ENCODE measurements at regions not wholly inside any gene's neighbourhood (a gene's known extent, or its start where the extent isn't known, plus 50 kb on each side); places are given as distances from the start of the nearest gene placed in this dataset.
"Not testable (repeated sequence)": the region's sequence is repeated elsewhere in the genome, so short reads cannot be mapped to it uniquely, and the experiment has no call there.

DNA sequence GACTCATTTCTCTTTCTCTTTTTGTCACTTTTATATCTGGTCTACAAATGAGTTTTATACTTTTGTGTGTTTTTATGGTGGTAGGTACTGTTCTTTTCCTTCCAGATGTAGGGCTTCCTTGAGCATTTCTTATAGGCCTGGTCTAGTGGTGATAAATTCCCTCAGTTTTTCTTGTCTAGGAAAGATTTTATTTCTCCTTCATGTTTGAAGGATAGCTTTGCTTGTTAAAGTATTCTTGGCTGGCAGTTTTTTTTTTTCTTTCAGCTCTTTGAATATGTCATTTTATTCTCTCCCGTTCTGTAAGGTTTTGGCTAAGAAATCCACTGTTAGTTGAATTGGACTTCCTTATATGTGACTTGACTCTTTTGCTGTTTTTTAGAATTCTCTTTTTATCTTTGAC lies 292.7 kb downstream of the RPS24 start:
- DNase-seq, result no peak

DNA sequence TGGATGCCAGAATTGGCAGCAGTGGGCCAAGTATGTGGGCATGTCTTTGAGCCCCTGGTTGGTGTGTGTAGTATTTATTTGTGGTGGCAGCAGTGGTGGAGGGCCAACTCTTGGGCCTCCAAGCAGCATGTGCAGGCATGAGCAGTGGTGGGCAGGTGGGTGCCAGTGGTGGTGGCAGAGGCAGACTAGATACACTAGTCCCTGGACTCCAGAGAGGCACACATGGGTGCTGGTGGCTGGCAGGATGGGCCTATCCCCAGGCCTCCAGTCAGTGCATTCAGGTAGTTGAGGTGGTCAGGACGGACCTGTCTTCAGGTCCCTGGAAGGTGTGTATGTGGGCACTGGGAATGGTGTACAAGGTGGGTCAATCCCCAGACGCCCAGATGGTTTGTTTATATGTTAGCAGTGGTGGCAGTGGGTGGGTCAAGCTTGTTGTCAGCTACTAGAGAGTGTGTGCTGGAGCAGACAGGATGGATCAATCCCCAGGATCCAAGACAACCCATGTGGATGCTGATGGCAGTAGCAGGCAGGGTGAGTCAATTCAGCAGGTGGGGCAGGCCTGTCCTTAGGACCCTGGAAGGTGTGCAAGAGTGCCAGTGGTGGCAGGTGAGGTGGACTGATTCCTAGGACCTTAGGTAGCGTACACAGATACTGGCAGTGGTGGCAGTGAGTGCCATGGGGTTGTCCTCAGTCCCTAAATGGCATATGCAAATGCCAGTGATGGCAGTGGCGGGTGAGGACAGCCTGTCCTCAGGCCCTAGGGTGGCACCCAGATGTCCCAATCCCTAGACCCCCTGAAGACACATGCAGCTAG lies 294.3 kb downstream of the RPS24 start:
- DNase-seq, result no peak

DNA sequence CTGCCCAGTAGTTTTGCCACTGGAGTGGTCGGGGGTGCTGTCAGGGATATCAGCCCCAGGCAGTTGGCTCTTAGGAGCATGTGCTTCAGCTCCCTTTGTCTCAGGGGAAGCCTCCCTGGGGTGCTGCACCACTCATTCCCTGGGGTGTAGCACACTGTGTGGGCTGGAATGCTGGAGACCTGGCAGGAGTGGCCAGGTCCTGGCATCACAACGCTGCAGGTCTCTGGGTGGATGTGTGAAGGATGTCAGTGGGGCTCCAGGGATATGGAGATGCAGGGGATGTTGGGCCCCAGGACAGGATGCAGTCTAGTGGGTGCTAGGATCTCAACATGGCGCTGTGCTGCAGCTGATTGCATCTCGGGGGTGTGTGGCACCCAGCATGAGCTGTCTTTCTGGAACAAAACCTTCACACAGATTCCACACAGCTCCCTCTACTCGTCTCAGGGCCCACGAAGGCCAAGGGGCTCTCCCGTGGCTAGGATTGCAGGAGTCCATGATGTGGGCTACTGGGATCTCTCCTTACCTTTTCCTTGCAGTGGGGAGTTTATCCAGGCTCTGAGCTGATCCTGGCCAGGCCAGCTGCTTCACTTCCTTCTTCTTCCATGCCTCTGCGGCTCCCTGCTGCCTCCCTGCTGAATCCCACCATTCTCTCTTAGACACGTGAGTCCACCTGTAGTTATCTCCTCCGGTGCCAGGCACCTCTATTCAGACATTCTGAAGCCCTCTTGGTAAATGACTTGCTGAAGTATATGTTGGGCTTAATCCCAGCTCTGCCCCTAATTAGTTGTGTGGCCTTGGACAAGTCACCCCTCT lies 295.1 kb downstream of the RPS24 start:
- no peak for DNase-seq

DNA sequence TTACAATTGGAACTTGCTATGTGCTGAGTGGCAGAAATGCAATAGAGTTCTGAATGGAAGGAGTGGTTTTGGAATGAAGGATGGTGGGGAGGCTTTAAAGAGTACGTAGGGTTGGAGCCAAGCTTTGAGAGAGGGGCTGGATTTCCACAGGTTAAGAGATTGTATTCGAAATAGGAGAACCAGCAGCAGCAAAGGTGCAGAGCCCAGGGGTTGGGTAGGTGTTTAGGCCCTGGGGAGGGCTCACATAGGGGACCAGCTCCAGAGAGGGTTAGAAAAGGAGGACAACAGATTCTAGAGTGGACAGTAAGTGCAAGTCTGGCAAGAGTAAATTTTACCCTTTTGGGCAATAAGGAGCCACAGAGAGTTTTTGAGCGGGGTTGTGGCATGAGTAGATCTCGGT lies 297.2 kb downstream of the RPS24 start:
- DNase-seq, result no peak

DNA sequence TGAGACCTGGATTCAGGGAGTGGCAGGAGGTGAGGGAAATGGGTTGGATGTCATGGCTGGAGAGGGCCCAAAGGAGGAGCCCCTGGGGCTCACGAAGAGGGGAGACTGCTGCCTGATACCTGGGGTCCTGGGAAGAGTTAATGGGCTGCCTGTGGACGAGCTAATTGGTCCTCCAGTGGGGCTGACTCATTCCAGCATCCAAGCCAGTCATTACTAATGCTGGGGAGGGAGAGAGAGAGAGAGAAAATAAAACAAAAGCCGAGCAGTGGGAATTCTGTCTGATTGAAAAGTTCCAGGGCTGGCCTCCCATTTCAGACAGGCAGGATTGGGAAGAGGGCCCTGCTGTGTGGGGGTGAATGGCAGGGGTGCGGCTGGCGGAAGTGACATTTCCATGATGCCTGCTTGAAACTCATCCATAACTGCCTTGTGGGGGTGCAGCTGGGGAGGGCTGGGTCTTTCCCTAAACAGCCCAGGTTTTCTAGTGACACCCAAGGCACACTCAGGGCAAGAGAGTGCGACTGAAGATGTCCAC lies 297.8 kb downstream of the RPS24 start:
- no peak for DNase-seq

DNA sequence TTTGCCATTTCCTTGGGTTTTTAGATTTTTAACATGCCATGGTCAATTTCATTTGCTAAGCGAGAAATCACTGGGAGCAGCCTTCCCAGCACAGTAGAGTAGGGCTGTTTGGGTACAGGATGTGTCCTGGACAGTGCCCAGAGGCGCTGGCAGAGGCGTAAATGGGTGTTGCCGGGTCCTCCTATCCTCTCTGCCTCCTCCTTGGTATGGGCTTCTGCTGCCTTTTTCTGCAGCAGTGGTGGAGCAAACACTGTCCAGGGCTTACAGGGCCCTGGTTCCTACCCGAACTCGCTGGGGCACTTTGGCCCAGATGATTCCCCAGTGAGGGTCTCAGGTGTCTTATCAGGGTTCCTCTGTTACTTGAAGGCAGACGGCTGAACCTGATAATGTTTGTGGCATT lies 298.3 kb downstream of the RPS24 start:
- no peak for DNase-seq

DNA sequence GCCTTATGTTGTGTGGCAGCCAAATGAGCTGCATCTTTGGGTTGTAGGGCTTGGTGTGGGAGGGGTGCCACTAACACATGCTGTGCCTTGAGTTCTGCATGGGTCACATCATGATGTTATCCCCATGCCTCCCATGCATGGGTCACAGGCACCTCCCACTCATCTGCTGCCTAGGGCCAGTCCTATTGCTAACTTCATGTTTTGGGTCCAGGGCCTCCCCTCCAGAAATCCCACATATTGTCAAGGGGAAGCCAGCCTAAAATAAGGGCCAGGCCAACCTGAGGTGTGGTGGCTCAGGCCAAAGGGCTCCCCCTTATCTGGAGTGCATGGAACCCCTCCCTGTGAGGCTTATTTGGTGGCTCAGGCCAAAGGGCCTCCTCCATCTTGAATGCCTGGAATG lies 299.0 kb downstream of the RPS24 start:
- no peak for DNase-seq

DNA sequence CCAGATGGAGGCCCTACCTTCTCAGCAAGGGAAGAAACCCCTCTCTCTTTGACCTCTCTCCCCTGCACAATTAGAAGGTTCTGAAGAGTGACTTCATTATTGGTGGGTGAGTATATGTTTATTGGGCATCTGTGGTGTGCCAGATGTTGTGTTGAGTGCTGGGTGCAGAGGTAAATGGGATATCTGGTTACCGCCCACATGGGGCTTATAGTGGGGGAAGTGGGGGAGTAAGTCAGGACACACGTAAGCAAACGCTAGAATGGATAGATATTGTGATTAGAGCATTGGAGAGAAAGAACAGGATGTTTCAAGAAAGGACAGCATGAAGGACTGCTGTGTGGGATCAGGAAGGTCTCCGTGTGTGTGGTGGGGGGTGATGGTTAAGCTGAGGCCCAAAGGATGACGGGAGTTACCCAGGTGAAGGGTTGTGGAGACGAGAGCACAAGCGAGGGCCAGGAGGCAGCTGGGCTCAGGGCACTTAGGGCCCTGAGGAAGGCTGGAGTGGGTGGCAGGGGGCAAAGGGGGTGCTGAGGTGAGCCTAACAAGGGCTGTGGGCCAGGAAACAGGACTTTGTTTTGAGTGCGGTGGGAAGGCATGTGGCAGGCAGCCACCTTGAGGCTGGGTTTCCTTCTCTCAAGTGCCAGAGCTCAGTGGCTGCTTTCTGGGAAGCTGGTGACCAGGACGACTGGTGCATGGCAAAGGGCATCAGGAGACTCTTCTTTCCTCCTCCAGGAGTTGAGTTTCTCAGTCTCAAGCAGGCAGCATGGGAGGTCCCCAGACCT lies 299.9 kb downstream of the RPS24 start:
- no peak for DNase-seq

DNA sequence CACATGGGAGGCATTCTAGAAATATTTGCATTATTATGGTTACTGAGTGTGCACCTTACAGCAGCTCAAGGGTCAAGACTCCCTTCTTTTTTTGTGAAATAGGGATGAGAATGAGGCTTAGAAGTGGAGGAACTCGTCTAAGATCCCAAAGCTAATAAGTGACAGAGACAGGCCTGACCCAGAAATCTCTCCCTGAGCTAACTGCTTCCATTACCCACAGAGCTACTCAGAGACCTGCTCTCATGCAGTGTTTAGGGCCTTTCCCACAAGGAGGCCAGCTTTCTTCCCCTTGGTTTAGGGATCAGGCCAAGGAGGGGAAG lies 301.7 kb downstream of the RPS24 start:
- DNase-seq, result no peak

DNA sequence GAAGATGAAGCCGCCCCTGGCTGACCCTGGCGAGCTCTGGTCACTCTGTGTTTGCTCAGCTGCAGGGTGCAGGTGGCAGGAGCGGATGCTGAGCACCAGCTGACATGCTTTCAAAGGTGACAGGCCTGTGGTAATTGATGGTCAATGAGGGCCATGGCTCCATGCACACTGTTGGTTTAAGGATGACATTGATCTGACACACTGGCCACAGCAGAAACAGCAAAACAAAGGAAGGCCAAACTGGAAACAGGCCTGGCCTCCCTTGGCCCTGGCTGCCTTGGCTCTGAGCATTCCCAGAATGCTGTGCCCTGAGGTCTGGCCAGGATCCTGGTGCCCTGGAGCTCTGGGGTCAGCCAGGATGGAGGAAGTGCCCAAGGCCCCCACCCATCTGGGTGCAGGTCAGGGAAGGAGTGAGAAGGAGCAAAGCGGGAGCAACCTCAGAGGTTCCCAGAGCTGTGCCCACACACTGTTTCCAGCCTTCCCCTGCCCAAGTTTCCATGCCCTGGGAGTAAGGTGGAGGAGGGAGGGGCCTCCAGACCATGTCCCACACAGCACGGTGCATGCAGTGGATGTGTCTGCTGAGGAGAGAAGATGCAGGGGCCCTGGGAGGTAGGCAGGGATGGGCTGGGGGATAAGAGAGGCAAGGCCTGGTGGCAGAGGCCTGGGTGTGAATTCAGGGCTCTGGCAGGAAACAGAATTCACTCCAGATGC lies 302.2 kb downstream of the RPS24 start:
- DNase-seq, result no peak

DNA sequence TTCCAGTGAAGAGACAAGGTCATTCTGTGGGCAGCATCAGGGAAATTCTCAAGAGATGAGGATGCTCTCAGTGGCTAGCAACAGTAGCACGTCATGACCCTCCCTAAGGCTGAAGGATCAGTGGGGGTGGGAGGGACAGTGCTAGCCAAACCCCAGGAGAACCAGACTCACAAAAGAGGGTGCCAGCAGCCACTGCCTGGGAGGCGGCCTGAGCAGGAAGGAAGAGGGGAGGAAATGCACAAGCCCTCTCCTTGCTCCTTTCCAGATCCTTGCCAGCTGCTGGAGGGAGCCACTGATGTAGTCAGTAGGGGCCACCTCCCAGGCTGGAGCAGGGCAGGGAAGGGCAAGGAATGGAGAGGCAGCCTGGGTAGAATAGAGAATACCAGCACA lies 302.7 kb downstream of the RPS24 start:
- DNase-seq, result no peak

DNA sequence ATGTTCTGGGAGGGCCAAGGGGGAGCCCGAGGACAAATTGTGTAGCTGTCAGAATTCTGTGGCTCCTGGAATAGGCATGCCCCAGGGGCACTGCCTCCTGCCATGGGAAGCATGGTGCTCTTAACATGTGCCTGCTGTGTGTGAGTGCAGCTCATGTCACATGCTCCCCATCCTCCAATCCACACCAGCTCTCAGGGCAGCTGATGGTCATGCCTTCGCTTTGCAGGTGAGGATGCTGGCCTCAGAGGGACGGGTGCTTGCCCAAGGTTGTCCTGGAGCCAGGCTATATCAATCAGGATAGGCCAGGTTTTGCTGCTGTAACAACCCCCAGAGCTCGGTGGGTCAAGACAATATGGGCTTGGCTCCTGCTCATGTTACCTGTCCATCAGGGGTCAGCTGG lies 303.4 kb downstream of the RPS24 start:
- no peak for DNase-seq

DNA sequence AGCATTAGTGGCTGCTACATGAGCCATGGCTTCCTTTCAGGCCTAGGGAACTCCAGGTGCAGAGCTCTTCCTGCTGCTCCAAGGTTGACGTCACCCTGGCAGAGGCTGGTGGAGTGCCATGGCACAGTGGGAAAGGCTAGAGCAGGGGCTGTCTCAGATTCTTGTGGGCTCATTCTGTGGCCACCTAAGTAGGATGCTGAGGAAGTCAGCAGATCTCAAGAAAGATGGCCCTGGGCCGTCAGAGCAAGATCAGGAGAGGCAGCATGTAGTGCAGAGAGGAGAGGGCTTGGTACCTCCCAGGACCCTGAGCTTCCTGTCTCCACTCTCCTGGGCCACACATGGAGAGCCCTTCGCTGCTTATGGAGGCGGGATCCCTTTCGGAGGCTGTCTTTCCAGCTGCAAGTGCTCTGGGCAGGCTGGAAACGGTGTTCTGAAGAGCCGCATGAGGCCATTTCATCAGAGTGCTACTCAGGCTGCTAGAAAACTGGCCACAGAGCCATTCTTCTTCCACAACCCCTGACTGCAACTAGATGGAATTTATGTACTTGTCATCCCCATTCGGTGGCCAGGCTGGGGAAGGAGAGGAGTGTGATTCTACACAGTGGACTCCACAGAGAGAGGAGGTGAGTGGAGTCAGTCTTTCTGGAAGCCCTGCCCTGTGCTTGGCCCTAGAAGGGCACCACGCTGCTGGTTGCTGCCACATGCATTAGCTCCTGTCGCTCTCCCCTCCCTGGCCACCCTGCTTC lies 304.2 kb downstream of the RPS24 start:
- DNase-seq, result no peak

DNA sequence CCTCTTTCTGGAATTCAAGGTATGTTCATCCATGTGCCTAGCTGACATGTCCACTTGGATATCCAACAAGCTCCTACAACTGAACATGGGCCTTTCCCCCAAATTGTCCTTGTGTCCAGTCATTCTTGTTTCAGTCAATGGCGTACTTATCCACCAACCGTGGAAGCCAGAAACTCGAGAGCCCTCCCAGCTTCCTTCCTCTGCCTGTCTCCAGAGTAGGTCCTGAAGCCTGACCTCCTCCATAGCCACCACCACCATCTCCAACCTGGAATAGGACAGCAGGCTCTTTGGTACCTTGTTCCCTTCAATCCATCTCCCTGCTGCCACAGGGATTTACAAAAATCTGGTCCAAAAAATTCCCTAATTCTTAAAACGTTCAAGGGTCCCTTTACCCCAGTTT lies 305.1 kb downstream of the RPS24 start:
- DNase-seq, result no peak

DNA sequence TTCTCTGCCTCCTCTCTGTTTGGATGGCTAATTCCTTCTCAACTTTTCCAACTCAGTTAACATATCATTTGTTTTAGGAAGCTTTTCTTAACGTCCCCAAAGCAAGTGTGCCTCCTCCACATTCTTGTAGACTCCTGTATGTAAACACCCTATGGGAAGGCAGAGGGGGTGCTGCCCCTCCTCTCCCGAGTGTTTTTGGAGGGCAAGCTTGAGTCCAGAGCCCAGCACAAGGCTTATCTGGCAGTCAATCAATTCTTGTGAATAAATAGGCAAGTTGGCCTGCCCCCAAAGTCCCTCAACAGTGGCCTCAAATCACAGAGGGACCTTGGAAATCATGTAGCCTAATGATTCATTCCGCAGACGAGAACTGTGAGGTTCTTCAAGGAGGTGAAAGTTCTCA lies 305.6 kb downstream of the RPS24 start:
- no peak for DNase-seq

DNA sequence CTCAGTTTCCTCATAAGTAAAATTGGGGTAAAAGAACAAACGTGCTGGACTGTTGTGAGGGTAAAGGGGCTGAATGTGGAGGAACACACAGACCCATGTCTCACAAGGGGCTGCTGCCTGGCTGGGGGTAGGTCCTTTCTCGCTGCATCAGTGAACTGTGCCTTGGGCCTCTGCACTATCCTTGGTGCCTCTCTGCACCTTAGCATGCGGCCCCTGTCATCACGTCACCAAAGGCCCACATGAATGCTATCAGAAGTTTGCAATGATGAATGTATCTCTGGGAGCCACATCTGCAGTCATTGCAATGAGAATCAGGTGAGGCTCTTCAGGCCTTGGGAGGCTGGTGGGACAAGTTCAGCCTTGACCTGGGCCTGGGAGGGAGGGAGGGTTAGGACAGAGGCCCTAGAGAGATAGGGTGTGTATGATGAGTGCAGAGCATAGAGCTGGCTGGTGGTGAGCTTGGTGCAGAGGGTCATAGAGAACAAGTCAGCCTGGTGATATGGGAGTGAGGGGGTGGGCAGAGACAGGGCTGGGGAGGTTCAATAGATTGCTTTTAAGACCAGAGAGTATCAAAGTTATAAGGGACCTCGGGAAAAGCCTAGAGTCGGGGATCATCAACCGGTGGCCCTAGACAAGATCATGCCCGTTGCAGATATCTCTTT lies 308.4 kb downstream of the RPS24 start:
- no peak for DNase-seq

DNA sequence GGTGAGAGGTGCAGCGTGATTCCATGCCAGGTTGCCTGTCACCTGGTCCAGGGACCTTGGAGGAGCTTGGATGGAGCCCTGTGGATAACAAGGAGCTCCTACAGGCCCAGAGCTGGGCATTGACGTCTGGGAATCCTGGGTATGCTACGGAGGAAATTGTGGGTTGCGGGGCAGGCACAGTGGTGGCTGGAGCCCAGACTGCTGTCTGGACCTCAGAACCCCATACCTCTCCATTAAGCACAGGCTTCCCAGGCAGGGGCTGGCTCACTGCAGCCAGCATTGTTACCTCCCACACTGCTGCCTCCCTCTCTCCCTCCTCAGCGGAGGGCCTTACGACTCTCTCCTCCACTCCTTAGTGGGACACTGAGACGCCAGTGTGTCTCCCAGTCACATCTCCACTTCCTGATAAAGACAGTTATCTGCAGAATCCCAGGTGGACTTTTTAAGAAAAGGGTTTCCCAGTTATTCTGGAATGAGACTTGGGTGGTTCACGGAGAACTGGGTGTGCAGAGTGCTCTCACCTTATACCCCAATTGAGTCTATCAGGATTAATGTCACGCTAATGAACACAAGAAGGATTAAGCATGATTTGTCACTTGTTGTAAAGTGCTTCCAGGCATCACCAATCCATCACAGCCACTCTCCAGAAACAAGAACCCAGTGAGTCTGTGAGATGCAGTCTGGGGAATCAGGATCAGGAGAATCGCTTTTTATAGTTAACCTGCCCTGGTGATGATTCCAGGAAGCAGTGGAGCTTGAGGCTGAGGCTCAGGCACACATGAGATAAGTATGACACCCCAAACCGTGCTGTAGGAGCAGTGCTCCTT lies 309.4 kb downstream of the RPS24 start:
- no peak for DNase-seq

DNA sequence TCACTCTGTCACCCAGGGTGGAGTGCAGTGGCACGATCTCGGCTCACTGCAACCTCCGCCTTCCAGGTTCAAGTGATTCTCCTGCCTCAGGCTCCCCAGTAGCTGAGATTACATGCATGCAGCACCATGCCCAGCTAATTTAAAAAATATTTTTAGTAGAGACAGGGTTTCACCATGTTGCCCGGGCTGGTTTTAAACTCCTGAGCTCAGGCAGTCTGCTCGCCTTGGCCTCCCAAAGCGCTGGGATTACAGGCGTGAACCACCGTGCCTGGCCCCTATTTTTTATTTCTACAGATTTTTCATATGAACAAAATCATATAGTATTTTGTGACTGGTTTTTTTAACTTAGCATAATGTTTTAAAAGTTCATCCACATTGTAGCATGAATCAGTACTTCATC lies 310.6 kb downstream of the RPS24 start:
- not testable (repeated sequence) for DNase-seq

DNA sequence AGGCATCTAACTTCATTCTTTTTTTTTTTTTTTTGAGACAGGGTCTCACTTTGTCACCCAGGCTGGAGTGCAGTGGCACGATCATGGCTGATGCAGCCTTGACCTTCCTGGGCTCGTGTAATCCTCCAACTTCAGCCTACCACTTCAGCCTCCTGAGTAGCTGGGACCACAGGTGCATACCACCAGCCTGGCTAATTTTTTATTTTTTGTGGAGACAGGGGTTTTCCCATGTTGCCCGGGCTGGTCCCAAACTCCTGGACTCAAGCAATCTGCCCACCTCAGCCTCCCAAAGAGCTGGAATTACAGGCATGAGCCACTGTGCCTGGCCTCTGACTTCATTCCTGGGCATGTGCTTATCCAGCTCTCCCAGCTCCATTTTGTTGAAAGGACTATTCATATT lies 311.9 kb downstream of the RPS24 start:
- DNase-seq, result not testable (repeated sequence)

DNA sequence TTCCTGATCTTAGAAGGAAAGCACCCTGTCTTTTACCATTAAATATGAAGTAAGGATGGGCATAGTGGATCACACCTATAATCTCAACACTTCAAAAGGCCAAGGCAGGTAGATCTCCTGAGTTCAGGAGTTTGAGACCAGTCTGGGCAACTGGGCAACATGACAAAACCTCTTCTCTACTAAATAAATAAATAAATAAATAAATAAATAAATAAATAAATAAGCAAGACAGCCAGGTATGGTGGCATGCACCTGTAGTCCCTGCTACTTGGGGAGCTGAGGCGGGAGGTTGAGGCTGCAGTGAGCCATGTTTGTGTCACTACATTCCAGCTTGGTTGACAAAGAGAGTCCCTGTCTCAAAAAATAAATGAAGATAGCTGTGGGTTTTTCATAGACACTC lies 313.1 kb downstream of the RPS24 start:
- no peak for DNase-seq
